ENCODE measurements at regions not wholly inside any gene's neighbourhood (a gene's known extent, or its start where the extent isn't known, plus 50 kb on each side); places are given as distances from the start of the nearest gene placed in this dataset.

DNA sequence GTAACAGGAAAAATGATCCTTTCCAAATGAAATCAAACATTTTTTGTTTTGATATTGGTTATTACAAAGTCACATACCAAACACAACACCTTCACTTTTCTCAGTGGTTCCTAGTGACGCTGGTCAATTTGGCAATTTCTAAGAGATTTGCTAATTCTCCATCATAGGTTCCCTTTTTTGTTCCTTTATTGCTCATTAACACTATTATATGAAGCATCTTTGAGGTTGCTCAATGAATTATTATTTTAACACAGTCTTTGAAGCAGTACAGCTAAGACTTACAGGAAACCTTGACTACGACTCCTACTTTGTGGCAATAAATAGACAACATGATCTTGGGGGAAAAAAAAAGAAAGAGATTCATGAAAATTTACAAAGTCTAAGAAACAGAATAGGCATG, 152.2 kb upstream of the VRK2 start:
- DNase-seq (ENCODE audit: low read depth in 2 of 2, low spot score in 1 of 2): no peak

DNA sequence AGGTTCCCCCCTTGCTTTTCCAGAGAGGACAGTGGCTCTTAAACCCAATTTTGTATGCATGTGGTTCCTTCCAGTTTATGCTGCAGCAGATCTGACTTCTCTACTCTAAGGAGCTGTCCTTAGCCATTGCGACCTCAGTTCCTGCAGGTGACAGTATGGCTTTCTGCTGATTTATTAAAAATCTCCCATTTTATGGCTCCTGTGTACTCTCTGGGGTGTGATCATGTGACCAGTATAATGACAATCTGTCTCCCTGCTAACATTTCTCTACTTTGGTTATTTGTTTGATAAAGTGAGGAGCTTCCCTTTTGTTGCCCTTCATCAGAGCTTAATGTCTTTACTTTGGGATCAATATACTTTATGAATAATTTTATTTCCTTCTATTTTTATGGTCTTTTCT, 148.7 kb upstream of the VRK2 start:
- DNase-seq (ENCODE audit: low read depth in 2 of 2, low spot score in 1 of 2): no peak

GRCh38 chr2:57899898-57900297, 146.7 kb upstream of the VRK2 start:
- no peak for DNase-seq (ENCODE audit: low read depth in 2 of 2, low spot score in 1 of 2)

GRCh38 chr2:57902578-57902977, 144.0 kb upstream of the VRK2 start:
- DNase-seq (ENCODE audit: low read depth in 2 of 2, low spot score in 1 of 2): no peak

DNA sequence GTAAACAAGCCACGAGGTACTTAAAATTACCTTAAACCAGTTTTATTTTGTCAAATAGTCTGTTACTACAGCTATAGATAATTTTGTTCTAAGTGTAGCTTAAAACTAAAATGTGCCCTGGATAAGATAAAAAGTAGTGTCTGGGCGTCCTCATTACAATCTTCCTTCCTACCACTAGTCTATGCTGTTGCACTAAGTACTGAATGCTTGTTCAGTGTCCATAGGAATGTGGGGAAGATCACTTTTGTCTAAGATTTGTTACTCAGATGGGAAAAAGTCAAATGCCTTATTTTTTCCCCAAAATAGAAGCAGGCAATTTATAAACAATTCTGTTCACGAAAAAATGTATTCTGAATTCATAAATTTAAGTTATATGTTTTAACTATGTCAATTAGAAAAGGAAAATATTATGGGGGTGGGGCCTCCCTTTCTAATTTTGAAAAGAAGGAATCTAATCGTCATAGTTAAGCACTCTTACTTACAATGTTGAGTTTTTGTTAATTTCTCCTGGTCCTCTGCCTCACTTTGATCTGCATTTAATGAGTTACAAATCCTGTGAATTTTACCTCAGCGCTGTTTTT, 140.4 kb upstream of the VRK2 start:
- no peak for DNase-seq (ENCODE audit: low read depth in 2 of 2, low spot score in 1 of 2)

DNA sequence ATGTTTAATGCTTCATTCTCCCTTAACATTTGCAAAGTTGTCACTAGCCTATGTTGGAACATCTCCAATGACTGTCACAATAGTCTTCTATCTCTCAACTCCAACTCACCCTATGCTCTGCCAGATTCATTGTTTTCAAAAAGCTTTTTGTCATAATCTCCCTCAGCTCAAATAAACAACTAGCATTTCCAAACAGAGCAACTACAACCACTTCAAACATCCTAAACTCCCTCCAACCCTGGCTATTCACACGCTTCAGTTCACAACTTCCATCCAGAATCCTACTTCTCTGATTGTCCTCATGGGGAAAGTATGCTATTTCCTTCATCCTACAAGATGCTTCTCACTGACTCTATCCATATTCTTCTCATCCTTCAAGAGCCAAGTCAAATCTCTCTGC, 139.2 kb upstream of the VRK2 start:
- DNase-seq (ENCODE audit: low read depth in 2 of 2, low spot score in 1 of 2): no peak

GRCh38 chr2:57908736-57909161, 137.9 kb upstream of the VRK2 start:
- no peak for DNase-seq (ENCODE audit: low read depth in 2 of 2, low spot score in 1 of 2)

GRCh38 chr2:57918126-57918525, 128.5 kb upstream of the VRK2 start:
- no peak for DNase-seq (ENCODE audit: low read depth in 2 of 2, low spot score in 1 of 2)

- no peak for DNase-seq (ENCODE audit: low read depth in 2 of 2, low spot score in 1 of 2)
These were observed 126.2 kb upstream of the VRK2 start for GRCh38 chr2:57920342-57920939.

GRCh38 chr2:57934659-57935058, 111.9 kb upstream of the VRK2 start:
- no peak for DNase-seq (ENCODE audit: low read depth in 2 of 2, low spot score in 1 of 2)

- DNase-seq (ENCODE audit: low read depth in 2 of 2, low spot score in 1 of 2): no peak
These were observed 110.4 kb upstream of the VRK2 start for GRCh38 chr2:57936216-57936615.

DNA sequence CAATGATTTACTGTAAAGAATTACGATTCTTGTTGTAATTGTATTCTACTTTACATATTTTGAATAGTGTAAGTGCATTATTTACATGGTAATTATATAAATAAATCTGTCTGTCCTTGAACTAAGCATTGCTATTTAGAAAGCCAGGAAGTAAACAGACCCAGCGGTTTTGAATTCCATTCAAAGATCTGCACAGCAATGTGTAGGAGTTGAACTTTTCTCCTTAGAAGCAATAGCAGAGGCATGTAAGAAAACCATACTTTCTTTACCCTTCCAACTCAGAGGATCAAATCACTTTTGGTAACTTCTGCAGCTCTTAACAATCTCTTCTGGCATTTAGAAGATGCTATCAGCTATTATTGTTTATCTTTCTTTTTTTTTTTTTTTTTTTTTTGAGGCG, 109.2 kb upstream of the VRK2 start:
- no peak for DNase-seq (ENCODE audit: low read depth in 2 of 2, low spot score in 1 of 2)

- DNase-seq (ENCODE audit: low read depth in 2 of 2, low spot score in 1 of 2): no peak
These were observed 104.8 kb upstream of the VRK2 start for GRCh38 chr2:57941816-57942215.

- DNase-seq (ENCODE audit: low read depth in 2 of 2, low spot score in 1 of 2): no peak
These were observed 103.3 kb upstream of the VRK2 start for GRCh38 chr2:57943315-57943714.

DNA sequence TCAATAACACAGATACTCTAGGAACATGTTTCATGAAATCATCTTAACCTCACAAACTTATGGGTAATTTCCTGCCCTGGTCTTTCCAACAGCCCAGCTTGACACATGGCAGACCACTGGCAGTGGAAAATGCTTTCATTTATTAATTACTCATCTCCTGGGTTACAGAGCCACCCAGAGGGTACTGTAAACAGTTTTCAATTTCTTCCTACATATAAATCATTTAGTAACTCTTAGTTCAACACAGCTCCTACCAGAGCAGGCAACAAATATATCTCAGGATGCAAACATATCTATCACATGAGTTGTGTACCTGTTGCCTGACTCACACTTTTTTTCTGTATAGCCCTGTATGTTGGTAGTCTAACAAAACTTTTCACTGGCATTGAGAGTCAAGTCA, 99.2 kb upstream of the VRK2 start:
- DNase-seq (ENCODE audit: low read depth in 2 of 2, low spot score in 1 of 2): no peak

- no peak for DNase-seq (ENCODE audit: low read depth in 2 of 2, low spot score in 1 of 2)
These were observed 92.6 kb upstream of the VRK2 start for GRCh38 chr2:57954020-57954419.

DNA sequence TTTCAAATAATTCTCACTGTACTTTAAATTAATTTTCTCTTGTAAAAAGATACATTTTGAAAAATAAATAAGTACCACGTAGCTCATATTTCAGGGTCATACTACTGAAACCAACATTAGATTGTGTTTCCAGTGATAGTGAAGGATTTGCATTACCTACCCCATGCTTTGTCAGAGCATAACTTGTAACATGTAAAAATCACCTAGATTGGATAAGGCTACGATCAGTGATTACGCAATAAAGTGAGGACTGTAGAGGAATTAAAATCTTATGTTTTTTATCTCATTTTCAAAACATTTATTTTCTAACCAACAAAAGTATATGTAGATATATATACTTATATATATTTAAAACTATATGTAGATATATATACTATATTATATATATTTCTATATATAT, 89.4 kb upstream of the VRK2 start:
- no peak for DNase-seq (ENCODE audit: low read depth in 2 of 2, low spot score in 1 of 2)

DNA sequence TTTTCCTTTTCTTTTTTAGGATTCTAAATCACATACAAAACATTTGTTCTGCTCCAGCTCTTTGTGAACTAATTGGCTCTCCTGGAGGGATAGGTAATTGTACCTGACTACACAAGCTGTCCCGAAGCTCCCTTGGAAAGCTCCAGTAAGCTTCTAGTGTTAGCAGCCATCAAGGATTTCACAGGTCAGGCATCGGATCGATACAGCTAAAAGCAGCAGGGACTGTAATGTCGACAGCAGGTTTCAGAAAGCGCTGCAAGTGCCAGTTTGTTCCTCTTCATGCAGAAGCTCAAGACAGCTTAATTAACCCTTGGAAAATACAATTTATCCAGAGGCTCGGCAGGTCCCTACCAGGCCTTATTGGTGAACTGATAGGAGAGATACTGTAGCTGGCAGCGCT, 87.2 kb upstream of the VRK2 start:
- no peak for DNase-seq (ENCODE audit: low read depth in 2 of 2, low spot score in 1 of 2)

DNA sequence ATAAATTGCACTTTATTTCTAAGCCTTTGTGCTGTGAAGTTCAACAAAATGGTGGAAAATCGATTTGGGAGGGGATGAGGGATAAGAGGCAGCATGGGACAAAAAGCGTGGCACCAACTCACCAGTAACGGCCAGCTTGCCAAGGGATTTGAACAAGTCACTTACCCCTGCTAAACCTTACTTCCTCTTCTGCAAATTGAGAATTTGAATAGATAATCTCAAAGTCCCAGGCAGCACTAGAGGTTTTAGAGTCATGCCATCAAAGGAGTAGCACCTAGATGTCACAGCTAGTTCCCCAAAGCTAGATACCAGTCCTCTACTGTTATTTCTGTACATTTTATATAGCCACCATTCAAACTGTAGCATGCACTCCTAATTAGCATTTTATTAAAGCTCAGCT, 83.7 kb upstream of the VRK2 start:
- no peak for DNase-seq (ENCODE audit: low read depth in 2 of 2, low spot score in 1 of 2)

- DNase-seq (ENCODE audit: low read depth in 2 of 2, low spot score in 1 of 2): no peak
These were observed 81.4 kb upstream of the VRK2 start for GRCh38 chr2:57965219-57965618.

DNA sequence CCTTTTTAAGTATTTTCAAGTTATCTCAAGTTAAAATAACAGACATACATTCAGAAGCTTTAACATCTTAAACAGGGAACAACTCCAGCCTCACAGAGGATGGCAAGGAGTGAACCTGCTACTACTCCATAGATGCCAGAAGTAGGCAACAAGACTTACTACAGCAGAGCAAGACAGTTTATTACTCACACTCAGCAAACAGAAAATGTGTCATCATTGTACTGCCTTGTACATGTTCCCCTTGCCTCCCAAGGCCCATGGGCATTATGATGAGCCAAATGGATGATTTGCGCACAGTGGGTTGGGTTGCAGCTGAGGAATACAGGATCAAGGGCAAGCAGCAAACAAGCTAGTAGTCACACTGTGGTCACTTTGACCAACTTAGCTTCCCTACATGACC, 80.6 kb upstream of the VRK2 start:
- no peak for DNase-seq (ENCODE audit: low read depth in 2 of 2, low spot score in 1 of 2)

GRCh38 chr2:57973621-57974186, 72.9 kb upstream of the VRK2 start:
- no peak for DNase-seq (ENCODE audit: low read depth in 2 of 2, low spot score in 1 of 2)

DNA sequence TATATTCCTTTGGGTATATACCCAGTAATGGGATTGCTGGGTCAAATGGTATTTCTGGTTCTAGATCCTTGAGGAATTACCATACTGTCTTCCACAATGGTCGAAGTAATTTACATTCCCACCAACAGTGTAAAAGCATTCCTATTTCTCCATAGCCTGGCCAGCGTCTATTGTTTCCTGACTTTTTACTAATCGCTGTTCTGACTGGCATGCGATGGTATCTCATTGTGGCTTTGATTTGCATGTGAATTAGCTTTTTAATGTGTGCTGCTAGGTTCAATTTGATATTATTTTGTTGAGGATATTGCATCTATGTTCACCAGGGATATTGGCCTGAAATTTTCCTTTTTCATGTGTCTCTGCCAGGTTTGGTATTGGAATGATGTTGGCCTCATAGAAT, 67.4 kb upstream of the VRK2 start:
- DNase-seq (ENCODE audit: low read depth in 2 of 2, low spot score in 1 of 2): no peak

Data from stimulated activated CD8-positive, alpha-beta memory T cell treated with anti-CD3 and anti-CD28 coated beads, Interleukin-4, amount 100 ng/mL, for 4 hours (primary cell).